Peyer's patch (tissue), 4 donors: ENCODE measurements at regions not wholly inside any gene's neighbourhood (a gene's known extent, or its start where the extent isn't known, plus 50 kb on each side); places are given as distances from the start of the nearest gene placed in this dataset.

Experiments used
- CTCF ChIP-seq, 6 experiments: fragments of 450-650 bp in 4 of 6; fragments of 200-600 bp in 2 of 6; sonication (generic) in 1 of 6; IDR thresholded peaks; one replicate each; pipeline ENCODE4 v1.5.1; 2017 to 2019; ENCODE audit warnings: antibody characterized with exemption in 6 of 6, mild to moderate bottlenecking in 3 of 6, moderate library complexity in 1 of 6
- POLR2A ChIP-seq, 2 donors: fragments of 450-650 bp; IDR thresholded peaks; one replicate each; pipeline ENCODE4 v1.5.1; 2017; ENCODE audit warnings: antibody characterized with exemption in 2 of 2, mild to moderate bottlenecking in 2 of 2, moderate library complexity in 2 of 2

GRCh38 chr10:6918305-6918704 is 338.2 kb upstream of the PRKCQ start:
- TF ChIP-seq CTCF (IDR thresholded peaks at IDR 0.05) = peak in 4 of 6 experiments; percentile 25 to 44 (median 36)
- no peak for TF ChIP-seq POLR2A (IDR thresholded peaks at IDR 0.05)
